ENCODE measurements at regions not wholly inside any gene's neighbourhood (a gene's known extent, or its start where the extent isn't known, plus 50 kb on each side); places are given as distances from the start of the nearest gene placed in this dataset.

DNA sequence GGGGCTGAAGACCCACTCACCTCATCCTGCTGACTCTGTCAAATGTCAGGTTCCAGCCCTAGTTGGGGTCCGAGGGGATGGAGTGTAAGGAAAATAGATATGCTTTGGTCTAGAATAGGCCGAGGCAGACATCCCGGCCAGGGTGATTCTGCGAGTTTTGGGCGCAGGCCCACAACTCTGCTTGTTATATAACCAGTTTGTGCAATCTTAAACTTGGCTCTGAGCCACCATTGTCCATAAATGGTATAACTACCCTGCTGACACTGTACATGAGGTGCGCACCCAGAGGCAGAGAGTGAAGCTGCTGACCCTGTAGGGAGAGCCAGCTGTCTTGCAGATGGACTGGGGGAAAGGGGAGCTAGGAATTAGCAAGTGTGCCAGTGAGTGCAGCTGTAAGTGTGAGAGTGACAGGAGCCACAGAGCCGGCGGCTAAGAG is 1388.8 kb downstream of the AMY1C start (continued):
- TF ChIP-seq, protein P1, sequence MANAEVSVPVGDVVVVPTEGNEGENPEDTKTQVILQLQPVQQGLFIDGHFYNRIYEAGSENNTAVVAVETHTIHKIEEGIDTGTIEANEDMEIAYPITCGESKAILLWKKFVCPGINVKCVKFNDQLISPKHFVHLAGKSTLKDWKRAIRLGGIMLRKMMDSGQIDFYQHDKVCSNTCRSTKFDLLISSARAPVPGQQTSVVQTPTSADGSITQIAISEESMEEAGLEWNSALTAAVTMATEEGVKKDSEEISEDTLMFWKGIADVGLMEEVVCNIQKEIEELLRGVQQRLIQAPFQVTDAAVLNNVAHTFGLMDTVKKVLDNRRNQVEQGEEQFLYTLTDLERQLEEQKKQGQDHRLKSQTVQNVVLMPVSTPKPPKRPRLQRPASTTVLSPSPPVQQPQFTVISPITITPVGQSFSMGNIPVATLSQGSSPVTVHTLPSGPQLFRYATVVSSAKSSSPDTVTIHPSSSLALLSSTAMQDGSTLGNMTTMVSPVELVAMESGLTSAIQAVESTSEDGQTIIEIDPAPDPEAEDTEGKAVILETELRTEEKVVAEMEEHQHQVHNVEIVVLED (CRISPR knock-in tag; IDR thresholded peaks at IDR 0.05; ENCODE audit: borderline replicate concordance): no peak
- TF ChIP-seq ZSCAN21 (CRISPR knock-in tag; IDR thresholded peaks at IDR 0.05; ENCODE audit: borderline replicate concordance) (no peak), ZNF12 (CRISPR knock-in tag; IDR thresholded peaks at IDR 0.05) (peak; percentile 33; the same call in 1 of the 2 replicates), MYC (CRISPR knock-in tag; IDR thresholded peaks at IDR 0.05; ENCODE audit: borderline replicate concordance) (no peak)

DNA sequence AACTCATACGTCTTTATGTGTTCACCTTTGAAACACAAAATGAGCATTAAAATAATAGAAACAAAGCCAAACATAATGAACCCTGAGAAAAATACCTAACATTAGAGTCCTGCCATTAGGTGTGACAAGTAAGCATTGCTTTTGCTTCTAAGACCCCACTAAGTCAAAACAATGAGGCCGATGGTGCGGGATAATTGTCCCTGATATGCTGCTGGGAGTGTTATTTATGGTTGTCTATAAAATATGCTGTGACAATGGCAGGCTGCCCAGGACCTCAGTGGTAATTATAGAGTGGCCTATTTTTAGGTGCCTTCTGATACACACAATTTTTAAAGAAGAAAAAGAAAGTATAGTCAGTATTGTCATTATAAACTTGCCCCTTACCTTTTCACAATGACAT is 1423.1 kb downstream of the AMY1C start:
- no peak overlapping the region for H3K9ac ChIP-seq (ENCODE audit: insufficient read depth, low read depth, low read length)
- ChIA-PET POLR2A (no interaction called here), CTCF (ENCODE audit: low intra/inter-chr PET ratio, low total read pairs) (no interaction called here)
- no peaks in the 10 kb centered on the region for H3K4me1 ChIP-seq (ENCODE audit: insufficient read depth, low read length)
- no peaks in the 10 kb centered on the region for H3K27me3 ChIP-seq (ENCODE audit: control insufficient read depth in 1 of 2, insufficient read depth in 2 of 2, low read length in 2 of 2)
- no peak overlapping the region for H3K4me2 ChIP-seq (ENCODE audit: low read depth, low read length)
- BruUV-seq (replicated peaks): no TSS peak
- H3K4me3 ChIP-seq (replicated peaks in 1 of 3; ENCODE audit: insufficient read depth in 1 of 3, low read depth in 2 of 3, low read length in 3 of 3): no peak overlapping the region
- no peak overlapping the region for H2AFZ ChIP-seq (ENCODE audit: low read length)
- intact Hi-C loops (cut with micrococcal nuclease; ENCODE audit: unreplicated experiment) (no loop called here), in situ Hi-C loops (cut with HindIII; ENCODE audit: extremely low pct_ligation_motif_present, low pct_unique_long_range_greater_than_20kb) (no loop called here)
- H3K9me3 ChIP-seq (ENCODE audit: low read length): no peaks in the 10 kb centered on the region
- H3K27ac ChIP-seq (ENCODE audit: extremely low read length, insufficient read depth, low read length): no peak overlapping the region
- WGBS (ENCODE audit: low lambda C conversion rate): 5% methylated on average over 3 of the region's 3 CpGs
- H3K36me3 ChIP-seq (replicated peaks in 1 of 2; ENCODE audit: control insufficient read depth in 1 of 2, insufficient read depth in 2 of 2, low read length in 2 of 2): no peaks in the 10 kb centered on the region
- FAIRE-seq: no peak
- ATAC-seq: no peak
- DNase-seq (ENCODE audit: low spot score): no peak
- no peaks in the 10 kb centered on the region for H4K20me1 ChIP-seq (ENCODE audit: insufficient read depth, low read length)
- TF ChIP-seq POLR2AphosphoS2 (IDR thresholded peaks at IDR 0.05; ENCODE audit: low read depth, low read length) (no peak), SP4 (CRISPR knock-in tag; IDR thresholded peaks at IDR 0.05) (no peak), CAMTA2 (CRISPR knock-in tag; IDR thresholded peaks at IDR 0.05; ENCODE audit: borderline replicate concordance) (no peak), ETV6 (CRISPR knock-in tag; conservative IDR thresholded peaks at IDR 0.05) (no peak), ZNF468 (CRISPR knock-in tag; IDR thresholded peaks at IDR 0.05) (no peak), ZNF563 (CRISPR knock-in tag; IDR thresholded peaks at IDR 0.05) (no peak), GATAD2A (CRISPR knock-in tag; IDR thresholded peaks at IDR 0.05) (no peak), ZC3H4 (CRISPR knock-in tag; IDR thresholded peaks at IDR 0.05; ENCODE audit: borderline replicate concordance) (no peak), SPEN (CRISPR knock-in tag; IDR thresholded peaks at IDR 0.05; ENCODE audit: low read depth) (no peak)
- TF ChIP-seq, protein P2, sequence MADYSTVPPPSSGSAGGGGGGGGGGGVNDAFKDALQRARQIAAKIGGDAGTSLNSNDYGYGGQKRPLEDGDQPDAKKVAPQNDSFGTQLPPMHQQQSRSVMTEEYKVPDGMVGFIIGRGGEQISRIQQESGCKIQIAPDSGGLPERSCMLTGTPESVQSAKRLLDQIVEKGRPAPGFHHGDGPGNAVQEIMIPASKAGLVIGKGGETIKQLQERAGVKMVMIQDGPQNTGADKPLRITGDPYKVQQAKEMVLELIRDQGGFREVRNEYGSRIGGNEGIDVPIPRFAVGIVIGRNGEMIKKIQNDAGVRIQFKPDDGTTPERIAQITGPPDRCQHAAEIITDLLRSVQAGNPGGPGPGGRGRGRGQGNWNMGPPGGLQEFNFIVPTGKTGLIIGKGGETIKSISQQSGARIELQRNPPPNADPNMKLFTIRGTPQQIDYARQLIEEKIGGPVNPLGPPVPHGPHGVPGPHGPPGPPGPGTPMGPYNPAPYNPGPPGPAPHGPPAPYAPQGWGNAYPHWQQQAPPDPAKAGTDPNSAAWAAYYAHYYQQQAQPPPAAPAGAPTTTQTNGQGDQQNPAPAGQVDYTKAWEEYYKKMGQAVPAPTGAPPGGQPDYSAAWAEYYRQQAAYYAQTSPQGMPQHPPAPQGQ (CRISPR knock-in tag; IDR thresholded peaks at IDR 0.05; ENCODE audit: borderline replicate concordance): no peak
- TF ChIP-seq, protein P3, sequence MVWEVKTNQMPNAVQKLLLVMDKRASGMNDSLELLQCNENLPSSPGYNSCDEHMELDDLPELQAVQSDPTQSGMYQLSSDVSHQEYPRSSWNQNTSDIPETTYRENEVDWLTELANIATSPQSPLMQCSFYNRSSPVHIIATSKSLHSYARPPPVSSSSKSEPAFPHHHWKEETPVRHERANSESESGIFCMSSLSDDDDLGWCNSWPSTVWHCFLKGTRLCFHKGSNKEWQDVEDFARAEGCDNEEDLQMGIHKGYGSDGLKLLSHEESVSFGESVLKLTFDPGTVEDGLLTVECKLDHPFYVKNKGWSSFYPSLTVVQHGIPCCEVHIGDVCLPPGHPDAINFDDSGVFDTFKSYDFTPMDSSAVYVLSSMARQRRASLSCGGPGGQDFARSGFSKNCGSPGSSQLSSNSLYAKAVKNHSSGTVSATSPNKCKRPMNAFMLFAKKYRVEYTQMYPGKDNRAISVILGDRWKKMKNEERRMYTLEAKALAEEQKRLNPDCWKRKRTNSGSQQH (CRISPR knock-in tag; IDR thresholded peaks at IDR 0.05; ENCODE audit: low read depth): no peak
- no peaks in the 10 kb centered on the region for H3K79me2 ChIP-seq (ENCODE audit: insufficient read depth, low read length)
